Activated CD4-positive, alpha-beta T cell treated with anti-CD3 and anti-CD28 coated beads, Interleukin-2, amount 50 U/mL, for 48 hours (primary cell): ENCODE measurements at regions not wholly inside any gene's neighbourhood (a gene's known extent, or its start where the extent isn't known, plus 50 kb on each side); places are given as distances from the start of the nearest gene placed in this dataset.
"Not testable (repeated sequence)": the region's sequence is repeated elsewhere in the genome, so short reads cannot be mapped to it uniquely, and the experiment has no call there.

Experiments used
- DNase-seq, 2 experiments: peaks; one replicate each; pipeline ENCODE4 v3.0.0-alpha.2; 2020

- DNase-seq, result no peak
These were observed 483.6 kb upstream of the EPHA6 start for GRCh38 chr3:96330795-96331194.

- no peak for DNase-seq
These were observed 483.1 kb upstream of the EPHA6 start for GRCh38 chr3:96331341-96331740.

- no peak for DNase-seq
These were observed 479.6 kb upstream of the EPHA6 start for GRCh38 chr3:96334779-96335178.

GRCh38 chr3:96347289-96347688, 467.1 kb upstream of the EPHA6 start:
- no peak for DNase-seq

- DNase-seq, result not testable (repeated sequence)
These were observed 462.8 kb upstream of the EPHA6 start for GRCh38 chr3:96351598-96351997.

- no peak for DNase-seq
These were observed 460.3 kb upstream of the EPHA6 start for GRCh38 chr3:96354106-96354505.

- no peak for DNase-seq
These were observed 459.7 kb upstream of the EPHA6 start for GRCh38 chr3:96354742-96355141.

GRCh38 chr3:96361241-96361640, 453.2 kb upstream of the EPHA6 start:
- DNase-seq, result no peak

- no peak for DNase-seq
These were observed 443.8 kb upstream of the EPHA6 start for GRCh38 chr3:96370637-96371036.

- no peak for DNase-seq
These were observed 404.2 kb upstream of the EPHA6 start for GRCh38 chr3:96410006-96410730.

- DNase-seq, result no peak
These were observed 397.7 kb upstream of the EPHA6 start for GRCh38 chr3:96416549-96417255.

GRCh38 chr3:96428097-96428496, 386.3 kb upstream of the EPHA6 start:
- DNase-seq, result no peak

GRCh38 chr3:96430079-96430478, 384.3 kb upstream of the EPHA6 start:
- DNase-seq, result no peak

GRCh38 chr3:96434651-96435050, 379.7 kb upstream of the EPHA6 start:
- no peak for DNase-seq

GRCh38 chr3:96449346-96449745, 365.0 kb upstream of the EPHA6 start:
- no peak for DNase-seq

- no peak for DNase-seq
These were observed 364.6 kb upstream of the EPHA6 start for GRCh38 chr3:96449803-96450202.

- no peak for DNase-seq
These were observed 363.7 kb upstream of the EPHA6 start for GRCh38 chr3:96450699-96451098.

- no peak for DNase-seq
These were observed 348.9 kb upstream of the EPHA6 start for GRCh38 chr3:96465521-96465920.

- DNase-seq, result no peak
These were observed 348.0 kb upstream of the EPHA6 start for GRCh38 chr3:96466441-96466840.

- no peak for DNase-seq
These were observed 346.8 kb upstream of the EPHA6 start for GRCh38 chr3:96467639-96468038.

GRCh38 chr3:96478496-96478895, 335.9 kb upstream of the EPHA6 start:
- no peak for DNase-seq

- no peak for DNase-seq
These were observed 333.5 kb upstream of the EPHA6 start for GRCh38 chr3:96480881-96481280.

GRCh38 chr3:96483191-96483590, 331.2 kb upstream of the EPHA6 start:
- not testable (repeated sequence) for DNase-seq

GRCh38 chr3:96483781-96484180, 330.6 kb upstream of the EPHA6 start:
- no peak for DNase-seq

GRCh38 chr3:96488708-96489107, 325.7 kb upstream of the EPHA6 start:
- no peak for DNase-seq
